Natural killer cell (primary cell): ENCODE measurements at regions not wholly inside any gene's neighbourhood (a gene's known extent, or its start where the extent isn't known, plus 50 kb on each side); places are given as distances from the start of the nearest gene placed in this dataset.

Experiments
- ATAC-seq, 3 donors: fragments of 150-1000 bp in 2 of 3; fragments of 200-7000 bp in 1 of 3; cut with Tn5 transposase; 1 replicate in 1 of 3; 2 replicates in 2 of 3; pipeline ENCODE4 v1.10.0; 2021; ENCODE audit warnings: mild to moderate bottlenecking in 2 of 3, moderate library complexity in 2 of 3
- DNase-seq, 2 donors: peaks; one replicate each; pipeline versions ENCODE4 v3.0.0 to v3.0.0-alpha.2; 2013 to 2021; ENCODE audit warnings: mixed read lengths in 1 of 2
- H3K27ac ChIP-seq: one replicate; pipeline ENCODE4 v1.5.1; 2013; ENCODE audit warnings: mild to moderate bottlenecking, low read length
- H3K27me3 ChIP-seq: one replicate; pipeline ENCODE4 v1.6.1; 2013; ENCODE audit warnings: low read length; ENCODE audit not compliant: control insufficient read depth, insufficient read depth
- H3K36me3 ChIP-seq: one replicate; pipeline ENCODE4 v1.6.1; 2013; ENCODE audit warnings: low read length; ENCODE audit not compliant: control insufficient read depth, insufficient read depth
- H3K4me1 ChIP-seq: one replicate; pipeline ENCODE4 v1.6.1; 2013; ENCODE audit warnings: low read length; ENCODE audit not compliant: control insufficient read depth, insufficient read depth
- H3K4me3 ChIP-seq: one replicate; pipeline ENCODE4 v1.5.1; 2013; ENCODE audit warnings: low read length
- H3K9me3 ChIP-seq: one replicate; pipeline ENCODE4 v1.6.1; 2013; ENCODE audit warnings: low read length; ENCODE audit not compliant: control insufficient read depth, insufficient read depth
- H3K27ac Mint-ChIP-seq, 2 donors: one replicate each; pipeline ENCODE4 v1.8.0; 2022; ENCODE audit warnings: mild to moderate bottlenecking in 2 of 2, mixed read lengths in 2 of 2, moderate library complexity in 1 of 2
- H3K27me3 Mint-ChIP-seq, 2 donors: one replicate each; pipeline ENCODE4 v1.8.0; 2022; ENCODE audit warnings: low read depth in 2 of 2, mixed read lengths in 2 of 2
- H3K36me3 Mint-ChIP-seq: one replicate; pipeline ENCODE4 v1.8.0; 2022; ENCODE audit warnings: mixed read lengths
- H3K4me1 Mint-ChIP-seq, 2 donors: one replicate each; pipeline ENCODE4 v1.8.0; 2022; ENCODE audit warnings: mixed read lengths in 2 of 2
- H3K4me3 Mint-ChIP-seq: one replicate; pipeline ENCODE4 v1.8.0; 2022; ENCODE audit warnings: mild to moderate bottlenecking, moderate library complexity, mixed read lengths
- H3K9me3 Mint-ChIP-seq, 2 donors: one replicate each; pipeline ENCODE4 v1.8.0; 2022; ENCODE audit warnings: mixed read lengths in 2 of 2
- WGBS: methylation state at CpG from one replicate; pipeline ENCODE4 v1.1.7; 2013; ENCODE audit warnings: missing lambda C conversion rate; ENCODE audit not compliant: insufficient coverage; 5-methylcytosine and 5-hydroxymethylcytosine counted together
- intact Hi-C: fragments of 100-400 bp; cut with micrococcal nuclease; formaldehyde crosslinking; loops from one replicate; pipeline ENCODE4 v1.14.2; 2022
- TF ChIP-seq, protein P1 (sequence below): fragments of 200-600 bp; IDR thresholded peaks from one replicate; pipeline ENCODE4 v1.8.0; 2022; ENCODE audit warnings: antibody characterized with exemption

DNA sequence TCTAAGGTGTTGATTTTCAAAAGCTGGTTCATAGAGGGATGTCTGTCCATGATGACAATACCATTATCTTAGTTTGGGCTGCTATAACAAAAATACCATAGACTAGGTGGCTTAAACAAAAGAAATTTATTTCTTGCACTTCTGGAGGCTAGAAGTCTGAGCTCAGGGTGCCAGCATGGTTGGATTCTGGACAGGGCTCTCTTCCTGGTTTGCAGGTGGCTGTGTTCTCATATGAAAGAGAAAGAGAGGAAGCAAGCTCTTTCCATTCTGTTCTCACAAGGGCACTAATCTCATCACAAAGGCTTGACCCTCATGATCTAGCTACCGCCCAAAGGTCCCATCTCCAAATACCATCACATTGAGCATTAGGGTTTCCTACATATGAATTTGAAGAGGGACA is 144.5 kb upstream of the SLC24A3 start:
- Histone ChIP-seq H3K4me3 (no peak overlapping the region), H3K27ac (no peak overlapping the region), H3K4me1 (no peaks in the 10 kb centered on the region), H3K36me3 (no peaks in the 10 kb centered on the region), H3K9me3 (peaks cover 11% of the 10 kb centered on the region), H3K27me3 (no peaks in the 10 kb centered on the region)
- 100% methylated on average over 1 of the region's 1 CpG for WGBS
- Mint-ChIP-seq H3K27me3 (peaks cover 0 to 2% of the 10 kb centered on the region in 2 donors), H3K4me3 (no peak overlapping the region), H3K27ac (no peak overlapping the region), H3K9me3 (peaks cover 2 to 6% of the 10 kb centered on the region in 2 donors), H3K4me1 (peaks cover 6 to 13% of the 10 kb centered on the region in 2 donors), H3K36me3 (peaks cover 13% of the 10 kb centered on the region)
- no peak for DNase-seq
- TF ChIP-seq, protein P1, sequence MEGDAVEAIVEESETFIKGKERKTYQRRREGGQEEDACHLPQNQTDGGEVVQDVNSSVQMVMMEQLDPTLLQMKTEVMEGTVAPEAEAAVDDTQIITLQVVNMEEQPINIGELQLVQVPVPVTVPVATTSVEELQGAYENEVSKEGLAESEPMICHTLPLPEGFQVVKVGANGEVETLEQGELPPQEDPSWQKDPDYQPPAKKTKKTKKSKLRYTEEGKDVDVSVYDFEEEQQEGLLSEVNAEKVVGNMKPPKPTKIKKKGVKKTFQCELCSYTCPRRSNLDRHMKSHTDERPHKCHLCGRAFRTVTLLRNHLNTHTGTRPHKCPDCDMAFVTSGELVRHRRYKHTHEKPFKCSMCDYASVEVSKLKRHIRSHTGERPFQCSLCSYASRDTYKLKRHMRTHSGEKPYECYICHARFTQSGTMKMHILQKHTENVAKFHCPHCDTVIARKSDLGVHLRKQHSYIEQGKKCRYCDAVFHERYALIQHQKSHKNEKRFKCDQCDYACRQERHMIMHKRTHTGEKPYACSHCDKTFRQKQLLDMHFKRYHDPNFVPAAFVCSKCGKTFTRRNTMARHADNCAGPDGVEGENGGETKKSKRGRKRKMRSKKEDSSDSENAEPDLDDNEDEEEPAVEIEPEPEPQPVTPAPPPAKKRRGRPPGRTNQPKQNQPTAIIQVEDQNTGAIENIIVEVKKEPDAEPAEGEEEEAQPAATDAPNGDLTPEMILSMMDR = no peak
- no peak for ATAC-seq
- intact Hi-C loops = no loop called here

DNA sequence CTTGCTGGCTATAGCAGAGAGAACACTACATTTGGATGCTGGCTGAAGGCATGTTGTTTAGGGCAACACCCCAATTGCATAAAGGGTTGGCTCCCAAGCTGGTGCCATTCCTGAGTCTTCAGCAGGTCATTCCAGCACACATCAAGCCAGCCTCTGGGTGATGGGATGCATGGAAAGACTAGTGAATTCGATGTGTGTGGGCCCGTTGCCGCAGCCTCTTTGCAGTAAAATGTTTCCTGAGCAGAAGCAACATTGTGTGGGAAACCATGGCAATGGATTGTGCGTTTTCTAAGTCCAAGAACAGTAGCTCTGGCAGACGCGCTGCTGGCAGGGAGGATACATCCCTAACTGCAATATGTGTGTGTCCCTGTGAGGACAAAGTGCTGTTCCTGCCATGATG is 142.4 kb upstream of the SLC24A3 start:
- H3K27ac Mint-ChIP-seq = no peak overlapping the region
- Histone ChIP-seq H3K27ac (no peak overlapping the region), H3K9me3 (peaks cover 4% of the 10 kb centered on the region), H3K4me1 (peaks cover 9% of the 10 kb centered on the region), H3K36me3 (no peaks in the 10 kb centered on the region), H3K27me3 (no peaks in the 10 kb centered on the region), H3K4me3 (no peak overlapping the region)
- intact Hi-C loops = no loop called here
- TF ChIP-seq, protein P1 = no peak
- H3K27me3 Mint-ChIP-seq = peaks cover 0 to 2% of the 10 kb centered on the region in 2 donors
- no peaks in the 10 kb centered on the region for H3K9me3 Mint-ChIP-seq
- H3K4me3 Mint-ChIP-seq = no peak overlapping the region
- DNase-seq (no peak), ATAC-seq (no peak)
- peaks cover 17 to 22% of the 10 kb centered on the region in 2 donors for H3K4me1 Mint-ChIP-seq
- H3K36me3 Mint-ChIP-seq = no peaks in the 10 kb centered on the region
- 97% methylated on average over 6 of the region's 6 CpGs for WGBS

DNA sequence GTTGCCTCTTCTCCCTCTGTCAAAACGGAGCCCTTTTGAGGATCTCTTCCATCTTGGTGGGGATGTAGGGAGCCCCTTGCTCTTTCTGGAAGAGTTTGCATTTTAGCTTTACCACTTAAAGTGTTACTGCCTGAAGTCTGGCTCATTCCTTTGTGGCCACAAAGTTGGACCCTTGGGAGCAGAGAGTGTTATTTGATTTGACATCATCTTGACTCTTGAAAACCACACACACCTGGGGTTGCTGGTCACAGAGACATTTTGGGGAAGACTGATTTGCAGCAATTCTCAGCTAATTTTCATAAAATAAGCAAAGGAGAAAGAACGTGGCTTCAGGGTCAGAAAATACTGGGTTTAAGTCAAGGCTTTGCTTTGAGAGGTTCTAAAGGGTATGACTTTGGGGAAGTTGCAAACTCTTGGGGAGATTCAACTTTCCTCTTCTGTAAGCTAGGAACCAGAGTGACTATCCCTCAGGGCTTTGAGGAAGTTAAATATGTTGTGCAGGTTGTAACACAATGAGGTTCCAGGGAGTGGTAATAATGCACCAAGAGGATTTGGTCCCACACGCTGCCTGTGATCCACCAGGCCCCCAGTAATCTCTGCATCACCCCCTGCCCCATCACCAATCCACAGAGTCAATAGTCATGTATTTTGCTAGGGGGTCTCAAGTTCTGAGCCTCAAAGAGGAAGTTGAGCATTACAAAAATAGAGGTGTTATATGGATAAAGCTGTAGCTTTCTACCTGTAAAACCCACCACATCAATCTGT is 141.6 kb upstream of the SLC24A3 start:
- H3K27me3 ChIP-seq = no peaks in the 10 kb centered on the region
- TF ChIP-seq, protein P1 = no peak
- no peak overlapping the region for H3K27ac Mint-ChIP-seq
- 49% methylated on average over 3 of the region's 3 CpGs for WGBS
- DNase-seq (no peak), ATAC-seq (no peak)
- no peaks in the 10 kb centered on the region for H3K9me3 Mint-ChIP-seq
- intact Hi-C loops = no loop called here
- H3K9me3 ChIP-seq = no peaks in the 10 kb centered on the region
- no peak overlapping the region for H3K27ac ChIP-seq
- no peak overlapping the region for H3K4me3 ChIP-seq
- peaks cover 15% of the 10 kb centered on the region for H3K4me1 ChIP-seq
- peaks cover 25 to 30% of the 10 kb centered on the region in 2 donors for H3K4me1 Mint-ChIP-seq
- H3K36me3 Mint-ChIP-seq = no peaks in the 10 kb centered on the region
- no peaks in the 10 kb centered on the region for H3K36me3 ChIP-seq
- H3K4me3 Mint-ChIP-seq = no peak overlapping the region
- peaks cover 0 to 2% of the 10 kb centered on the region in 2 donors for H3K27me3 Mint-ChIP-seq

DNA sequence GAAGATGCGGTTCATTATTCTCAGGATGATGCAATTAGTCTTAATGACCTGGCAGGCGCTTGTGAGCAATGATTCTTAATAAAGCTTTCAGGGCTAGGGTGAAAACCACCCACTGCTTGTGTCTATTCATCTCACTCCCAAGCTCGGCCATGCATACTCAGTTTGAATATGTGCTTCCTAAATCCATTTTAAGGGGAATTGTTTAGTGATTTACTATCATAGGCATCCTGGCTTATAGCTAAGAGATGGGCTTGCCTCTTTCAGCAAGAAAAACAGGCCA is 141.1 kb upstream of the SLC24A3 start:
- Mint-ChIP-seq H3K4me3 (no peak overlapping the region), H3K9me3 (no peaks in the 10 kb centered on the region), H3K27ac (no peak overlapping the region), H3K36me3 (no peaks in the 10 kb centered on the region), H3K4me1 (peaks cover 30 to 36% of the 10 kb centered on the region in 2 donors), H3K27me3 (peaks cover 0 to 2% of the 10 kb centered on the region in 2 donors)
- WGBS = 78% methylated on average over 3 of the region's 3 CpGs
- no peaks in the 10 kb centered on the region for H3K36me3 ChIP-seq
- no peak for DNase-seq
- no peaks in the 10 kb centered on the region for H3K27me3 ChIP-seq
- intact Hi-C loops = no loop called here
- H3K4me1 ChIP-seq = peaks cover 15% of the 10 kb centered on the region
- H3K4me3 ChIP-seq = no peak overlapping the region
- no peaks in the 10 kb centered on the region for H3K9me3 ChIP-seq
- no peak for ATAC-seq
- TF ChIP-seq, protein P1 = no peak
- no peak overlapping the region for H3K27ac ChIP-seq
